VCaP (cell line): ENCODE measurements at regions not wholly inside any gene's neighbourhood (a gene's known extent, or its start where the extent isn't known, plus 50 kb on each side); places are given as distances from the start of the nearest gene placed in this dataset.
"Not testable (repeated sequence)": the region's sequence is repeated elsewhere in the genome, so short reads cannot be mapped to it uniquely, and the experiment has no call there.

Experiments
- H3K27ac ChIP-seq: fragments of 450-650 bp; 2 replicates; pipeline ENCODE4 v1.5.1; 2017
- CTCF ChIP-seq: fragments of 450-650 bp; conservative IDR thresholded peaks from 2 replicates; pipeline ENCODE4 v1.5.1; 2017; ENCODE audit warnings: mild to moderate bottlenecking, moderate library complexity

- H3K27ac ChIP-seq: no peak overlapping the region
- no peak for TF ChIP-seq CTCF
Measured at GRCh38 chr1:241447031-241447644, 72.4 kb downstream of the FH start.

- TF ChIP-seq CTCF: no peak
- H3K27ac ChIP-seq: no peak overlapping the region
Measured at GRCh38 chr1:241444836-241445235, 74.7 kb downstream of the FH start.

GRCh38 chr1:241443561-241443960, 76.0 kb downstream of the FH start:
- no peak for TF ChIP-seq CTCF
- no peak overlapping the region for H3K27ac ChIP-seq

GRCh38 chr1:241442686-241443085, 76.9 kb downstream of the FH start:
- no peak for TF ChIP-seq CTCF
- H3K27ac ChIP-seq: no peak overlapping the region

GRCh38 chr1:241440904-241441303, 78.7 kb downstream of the FH start:
- no peak for TF ChIP-seq CTCF
- H3K27ac ChIP-seq: no peak overlapping the region

- H3K27ac ChIP-seq: not testable (repeated sequence)
Measured at GRCh38 chr1:241438686-241439085, 80.9 kb downstream of the FH start.

- H3K27ac ChIP-seq: no peak overlapping the region
- no peak for TF ChIP-seq CTCF
Measured at GRCh38 chr1:241432241-241432640, 75.2 kb upstream of the RGS7 start.

- H3K27ac ChIP-seq: not testable (repeated sequence)
Measured at GRCh38 chr1:241425091-241425490, 68.1 kb upstream of the RGS7 start.

GRCh38 chr1:241424480-241424971, 67.5 kb upstream of the RGS7 start:
- TF ChIP-seq CTCF: no peak
- H3K27ac ChIP-seq: peak overlapping the region; percentile 49; the same call in 1 of the 2 replicates
